ENCODE measurements at regions not wholly inside any gene's neighbourhood (a gene's known extent, or its start where the extent isn't known, plus 50 kb on each side); places are given as distances from the start of the nearest gene placed in this dataset.
A peak's percentile ranks its signal among the peaks of the same experiment; 100 is the strongest.

GRCh38 chr10:126798649-126799048 is 106.6 kb upstream of the DOCK1 start:
- peak in 3 of 5 donors; percentile 9 to 69 (median 12) for DNase-seq
- intact Hi-C loops (cut with DNase I): no loop called here

GRCh38 chr10:126803394-126803793 is 101.8 kb upstream of the DOCK1 start:
- DNase-seq (no peak), FAIRE-seq (no peak)
- Histone ChIP-seq H3K27ac (ENCODE audit: low read depth in 2 of 2, low read length in 2 of 2) (no peak overlapping the region), H3K36me3 (ENCODE audit: control insufficient read depth in 2 of 3, insufficient read depth in 3 of 3, low read length in 3 of 3) (no peaks in the 10 kb centered on the region), H3K9me3 (ENCODE audit: control insufficient read depth in 2 of 3, insufficient read depth in 1 of 3, low read length in 3 of 3) (no peaks in the 10 kb centered on the region), H3K4me3 (ENCODE audit: low read length in 3 of 3) (no peak overlapping the region), H3K4me1 (ENCODE audit: control insufficient read depth in 2 of 3, insufficient read depth in 2 of 3, low read depth in 1 of 3, low read length in 3 of 3) (no peaks in the 10 kb centered on the region), H3K9ac (ENCODE audit: low read length in 3 of 3) (no peak overlapping the region), H3K27me3 (ENCODE audit: control insufficient read depth, insufficient read depth, low read length) (no peaks in the 10 kb centered on the region)
- intact Hi-C loops (cut with DNase I): no loop called here
- no peak for TF ChIP-seq CTCF (IDR thresholded peaks at IDR 0.05; ENCODE audit: borderline replicate concordance, extremely low read depth, insufficient read depth)

More at GRCh38 chr10:126798649-126799048, 106.6 kb upstream of the DOCK1 start:
- Histone ChIP-seq H3K9ac (ENCODE audit: low read length in 3 of 3) (no peak overlapping the region), H3K4me3 (ENCODE audit: low read length in 3 of 3) (no peak overlapping the region), H3K27ac (ENCODE audit: low read depth in 2 of 2, low read length in 2 of 2) (no peak overlapping the region), H3K27me3 (ENCODE audit: control insufficient read depth, insufficient read depth, low read length) (no peaks in the 10 kb centered on the region), H3K4me1 (ENCODE audit: control insufficient read depth in 2 of 3, insufficient read depth in 2 of 3, low read depth in 1 of 3, low read length in 3 of 3) (no peaks in the 10 kb centered on the region), H3K9me3 (ENCODE audit: control insufficient read depth in 2 of 3, insufficient read depth in 1 of 3, low read length in 3 of 3) (peaks cover 0 to 7% (median 0%) of the 10 kb centered on the region in 3 donors), H3K36me3 (ENCODE audit: control insufficient read depth in 2 of 3, insufficient read depth in 3 of 3, low read length in 3 of 3) (no peaks in the 10 kb centered on the region)
- FAIRE-seq: no peak
- TF ChIP-seq CTCF (IDR thresholded peaks at IDR 0.05; ENCODE audit: borderline replicate concordance, extremely low read depth, insufficient read depth): no peak

- FAIRE-seq (no peak), DNase-seq (no peak)
- intact Hi-C loops (cut with DNase I): no loop called here
- Histone ChIP-seq H3K27ac (ENCODE audit: low read depth in 2 of 2, low read length in 2 of 2) (no peak overlapping the region), H3K27me3 (ENCODE audit: control insufficient read depth, insufficient read depth, low read length) (no peaks in the 10 kb centered on the region), H3K9ac (ENCODE audit: low read length in 3 of 3) (no peak overlapping the region), H3K9me3 (ENCODE audit: control insufficient read depth in 2 of 3, insufficient read depth in 1 of 3, low read length in 3 of 3) (no peaks in the 10 kb centered on the region), H3K4me3 (ENCODE audit: low read length in 3 of 3) (no peak overlapping the region), H3K36me3 (ENCODE audit: control insufficient read depth in 2 of 3, insufficient read depth in 3 of 3, low read length in 3 of 3) (no peaks in the 10 kb centered on the region), H3K4me1 (ENCODE audit: control insufficient read depth in 2 of 3, insufficient read depth in 2 of 3, low read depth in 1 of 3, low read length in 3 of 3) (no peaks in the 10 kb centered on the region)
- no peak for TF ChIP-seq CTCF (IDR thresholded peaks at IDR 0.05; ENCODE audit: borderline replicate concordance, extremely low read depth, insufficient read depth)
Observed at GRCh38 chr10:126804396-126804795, 100.8 kb upstream of the DOCK1 start.

- H3K27me3 ChIP-seq (ENCODE audit: control insufficient read depth, insufficient read depth, low read length): no peaks in the 10 kb centered on the region
- no peaks in the 10 kb centered on the region for H3K36me3 ChIP-seq (ENCODE audit: control insufficient read depth in 2 of 3, insufficient read depth in 3 of 3, low read length in 3 of 3)
- H3K27ac ChIP-seq (ENCODE audit: low read depth in 2 of 2, low read length in 2 of 2): no peak overlapping the region
- intact Hi-C loops (cut with DNase I): no loop called here
- DNase-seq: no peak
- no peak for FAIRE-seq
- H3K4me3 ChIP-seq (ENCODE audit: low read length in 3 of 3): no peak overlapping the region
- no peak for TF ChIP-seq CTCF (IDR thresholded peaks at IDR 0.05; ENCODE audit: borderline replicate concordance, extremely low read depth, insufficient read depth)
- H3K9ac ChIP-seq (ENCODE audit: low read length in 3 of 3): no peak overlapping the region
- no peaks in the 10 kb centered on the region for H3K4me1 ChIP-seq (ENCODE audit: control insufficient read depth in 2 of 3, insufficient read depth in 2 of 3, low read depth in 1 of 3, low read length in 3 of 3)
- no peaks in the 10 kb centered on the region for H3K9me3 ChIP-seq (ENCODE audit: control insufficient read depth in 2 of 3, insufficient read depth in 1 of 3, low read length in 3 of 3)
Observed at GRCh38 chr10:126806498-126806897, 98.7 kb upstream of the DOCK1 start.
